A549 (cell line): ENCODE measurements at regions not wholly inside any gene's neighbourhood (a gene's known extent, or its start where the extent isn't known, plus 50 kb on each side); places are given as distances from the start of the nearest gene placed in this dataset.

ENCODE experiments used
- CEBPB ChIP-seq, 2 experiments: fragments of >200 bp in 1 of 2; sonication (Bioruptor Twin) in 1 of 2; formaldehyde crosslinking in 1 of 2; IDR thresholded peaks; 2 replicates each; pipeline ENCODE4 v1.6.1; 2012 to 2016
- EP300 ChIP-seq, 2 experiments: fragments of >200 bp; sonication (Bioruptor Twin); formaldehyde crosslinking; IDR thresholded peaks; 2 replicates in 1 of 2; 3 replicates in 1 of 2; pipeline ENCODE4 v1.6.1; 2016 to 2017
- HMGXB4 ChIP-seq: fragments of 250-450 bp; sonication (Bioruptor Pico); IDR thresholded peaks from 2 replicates; pipeline ENCODE4 v1.5.0; 2021; ENCODE audit warnings: mild to moderate bottlenecking, moderate library complexity, borderline replicate concordance
- MAX ChIP-seq: IDR thresholded peaks from 2 replicates; pipeline ENCODE4 v1.6.1; 2012
- NFE2L2 ChIP-seq: fragments of 150-350 bp; conservative IDR thresholded peaks from 2 replicates; pipeline ENCODE4 v1.6.1; 2014; ENCODE audit warnings: low read length
- PHF8 ChIP-seq: fragments of 200-600 bp; sonication (generic); IDR thresholded peaks from 2 replicates; pipeline ENCODE4 v1.6.1; 2016; ENCODE audit warnings: low read depth, mild to moderate bottlenecking, antibody characterized with exemption, moderate library complexity, borderline replicate concordance
- RAD21 ChIP-seq, 2 experiments: fragments of >200 bp in 1 of 2; sonication (Bioruptor Twin) in 1 of 2; formaldehyde crosslinking in 1 of 2; IDR thresholded peaks in 1 of 2; conservative IDR thresholded peaks in 1 of 2; 2 replicates in 1 of 2; 3 replicates in 1 of 2; pipeline ENCODE4 v1.6.1; 2012 to 2018; ENCODE audit warnings: inconsistent platforms in 1 of 2
- REST ChIP-seq: fragments of 200-600 bp; sonication (generic); IDR thresholded peaks from 2 replicates; pipeline ENCODE4 v1.6.1; 2016; ENCODE audit warnings: antibody characterized with exemption, mild to moderate bottlenecking, moderate library complexity
- SMC3 ChIP-seq: fragments of >200 bp; sonication (Bioruptor Twin); formaldehyde crosslinking; IDR thresholded peaks from 3 replicates; pipeline ENCODE4 v1.6.1; 2018; ENCODE audit warnings: inconsistent platforms

GRCh38 chr11:28518825-28519224, 410.6 kb downstream of the METTL15 start:
- TF ChIP-seq HMGXB4 (CRISPR knock-in tag) (no peak), RAD21 (conservative IDR thresholded peaks at IDR 0.05 in 1 of 2, IDR thresholded peaks at IDR 0.05 in 1 of 2) (no peak), CEBPB (IDR thresholded peaks at IDR 0.05) (no peak), EP300 (IDR thresholded peaks at IDR 0.05) (no peak), MAX (no peak), SMC3 (no peak), NFE2L2 (no peak), PHF8 (no peak), REST (no peak)
